ENCODE measurements at regions not wholly inside any gene's neighbourhood (a gene's known extent, or its start where the extent isn't known, plus 50 kb on each side); places are given as distances from the start of the nearest gene placed in this dataset.

GRCh38 chr2:2690985-2691384 lies 359.9 kb upstream of the MYT1L start:
- Histone ChIP-seq H3K4me3 (no peak overlapping the region), H3K36me3 (ENCODE audit: low read depth) (no peaks in the 10 kb centered on the region), H3K9me2 (ENCODE audit: insufficient read depth) (no peaks in the 10 kb centered on the region), H3K27me3 (ENCODE audit: insufficient read depth, low read depth) (peaks cover 97% of the 10 kb centered on the region), H3K9me3 (ENCODE audit: insufficient read depth, low read depth) (no peaks in the 10 kb centered on the region), H3K4me2 (no peak overlapping the region), H3K4me1 (replicated peaks; ENCODE audit: insufficient read depth) (no peaks in the 10 kb centered on the region), H2AFZ (no peak overlapping the region), H3K79me2 (ENCODE audit: low read depth) (no peaks in the 10 kb centered on the region), H3F3A (ENCODE audit: insufficient read depth, low read depth) (no peaks in the 10 kb centered on the region), H4K20me1 (ENCODE audit: insufficient read depth) (no peaks in the 10 kb centered on the region), H3K27ac (no peak overlapping the region)
- no peak for DNase-seq
- intact Hi-C loops (cut with micrococcal nuclease; ENCODE audit: unreplicated experiment): no loop called here
- no peak for TF ChIP-seq EZH2 (IDR thresholded peaks at IDR 0.05; ENCODE audit: low read depth)
- BruUV-seq (replicated peaks): no TSS peak
- POLR2A ChIA-PET (ENCODE audit: unreplicated experiment): no interaction called here
- CTCF ChIA-PET: no interaction called here

- no peak overlapping the region for H2AFZ ChIP-seq
- CTCF ChIA-PET: no interaction called here
- no peak overlapping the region for H3K4me3 ChIP-seq
- H3K27ac ChIP-seq: no peak overlapping the region
- H4K20me1 ChIP-seq (ENCODE audit: insufficient read depth): no peaks in the 10 kb centered on the region
- POLR2A ChIA-PET (ENCODE audit: unreplicated experiment): no interaction called here
- no peak for DNase-seq
- H3F3A ChIP-seq (ENCODE audit: insufficient read depth, low read depth): no peaks in the 10 kb centered on the region
- no peak for TF ChIP-seq CTCF (conservative IDR thresholded peaks at IDR 0.05)
- H3K9me2 ChIP-seq (ENCODE audit: insufficient read depth): no peaks in the 10 kb centered on the region
- no peaks in the 10 kb centered on the region for H3K36me3 ChIP-seq (ENCODE audit: low read depth)
- H3K4me2 ChIP-seq: no peak overlapping the region
- H3K79me2 ChIP-seq (ENCODE audit: low read depth): no peaks in the 10 kb centered on the region
- intact Hi-C loops (cut with micrococcal nuclease; ENCODE audit: unreplicated experiment): no loop called here
- H3K4me1 ChIP-seq (replicated peaks; ENCODE audit: insufficient read depth): no peaks in the 10 kb centered on the region
- H3K27me3 ChIP-seq (ENCODE audit: insufficient read depth, low read depth): peaks cover 97% of the 10 kb centered on the region
- H3K9me3 ChIP-seq (ENCODE audit: insufficient read depth, low read depth): no peaks in the 10 kb centered on the region
- no TSS peak for BruUV-seq (replicated peaks)
Observed at GRCh38 chr2:2689306-2689705, 358.2 kb upstream of the MYT1L start.

GRCh38 chr2:2688254-2688653 lies 357.2 kb upstream of the MYT1L start:
- ChIA-PET CTCF (no interaction called here), POLR2A (ENCODE audit: unreplicated experiment) (no interaction called here)
- Histone ChIP-seq H3K79me2 (ENCODE audit: low read depth) (no peaks in the 10 kb centered on the region), H3K27ac (no peak overlapping the region), H3K4me1 (replicated peaks; ENCODE audit: insufficient read depth) (no peaks in the 10 kb centered on the region), H3K36me3 (ENCODE audit: low read depth) (no peaks in the 10 kb centered on the region), H3K9me3 (ENCODE audit: insufficient read depth, low read depth) (no peaks in the 10 kb centered on the region), H3F3A (ENCODE audit: insufficient read depth, low read depth) (no peaks in the 10 kb centered on the region), H3K27me3 (ENCODE audit: insufficient read depth, low read depth) (peaks cover 97% of the 10 kb centered on the region), H3K4me2 (no peak overlapping the region), H3K4me3 (no peak overlapping the region), H2AFZ (no peak overlapping the region), H4K20me1 (ENCODE audit: insufficient read depth) (no peaks in the 10 kb centered on the region), H3K9me2 (ENCODE audit: insufficient read depth) (no peaks in the 10 kb centered on the region)
- BruUV-seq (replicated peaks): no TSS peak
- DNase-seq: no peak
- intact Hi-C loops (cut with micrococcal nuclease; ENCODE audit: unreplicated experiment): no loop called here
- TF ChIP-seq EZH2 (IDR thresholded peaks at IDR 0.05; ENCODE audit: low read depth) (no peak), CTCF (conservative IDR thresholded peaks at IDR 0.05) (no peak)

GRCh38 chr2:2687745-2688144 lies 356.7 kb upstream of the MYT1L start:
- DNase-seq: no peak
- Histone ChIP-seq H3K27ac (no peak overlapping the region), H3K36me3 (ENCODE audit: low read depth) (no peaks in the 10 kb centered on the region), H3K9me2 (ENCODE audit: insufficient read depth) (no peaks in the 10 kb centered on the region), H2AFZ (no peak overlapping the region), H4K20me1 (ENCODE audit: insufficient read depth) (no peaks in the 10 kb centered on the region), H3K4me3 (no peak overlapping the region), H3F3A (ENCODE audit: insufficient read depth, low read depth) (no peaks in the 10 kb centered on the region), H3K4me1 (replicated peaks; ENCODE audit: insufficient read depth) (no peaks in the 10 kb centered on the region), H3K9me3 (ENCODE audit: insufficient read depth, low read depth) (no peaks in the 10 kb centered on the region), H3K27me3 (ENCODE audit: insufficient read depth, low read depth) (peaks cover 97% of the 10 kb centered on the region), H3K4me2 (no peak overlapping the region), H3K79me2 (ENCODE audit: low read depth) (no peaks in the 10 kb centered on the region)
- ChIA-PET CTCF (no interaction called here), POLR2A (ENCODE audit: unreplicated experiment) (no interaction called here)
- intact Hi-C loops (cut with micrococcal nuclease; ENCODE audit: unreplicated experiment): no loop called here
- BruUV-seq (replicated peaks): no TSS peak
- no peak for TF ChIP-seq EZH2 (IDR thresholded peaks at IDR 0.05; ENCODE audit: low read depth)
- TF ChIP-seq CTCF (conservative IDR thresholded peaks at IDR 0.05): no peak

Data from PC-9 (cell line).